NCI-H524 (cell line): ENCODE measurements at regions not wholly inside any gene's neighbourhood (a gene's known extent, or its start where the extent isn't known, plus 50 kb on each side); places are given as distances from the start of the nearest gene placed in this dataset.

Experiments
- DNase-seq, 2 experiments: peaks; one replicate each; lab custom pipeline; 2025; lab: John Stamatoyannopoulos, UW

DNA sequence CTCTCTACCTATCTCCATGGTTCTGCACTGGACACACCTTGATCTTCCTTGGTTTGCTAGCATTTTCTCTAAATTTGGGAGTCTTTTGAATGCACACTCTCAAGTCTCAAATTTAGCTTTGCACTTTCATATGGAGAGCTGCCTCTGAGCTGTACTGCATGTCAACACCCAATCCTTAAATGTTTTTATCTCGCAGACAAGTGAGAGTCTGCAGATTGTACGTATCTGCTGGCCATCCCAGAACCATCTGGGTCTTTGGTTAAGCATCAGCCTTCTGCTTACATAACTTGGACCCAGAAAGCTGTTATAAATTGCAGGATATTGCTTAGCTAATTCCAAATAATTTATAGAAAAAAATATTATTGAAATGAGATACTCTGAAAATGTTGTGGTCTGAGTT, 111.4 kb upstream of the GRAMD2B start:
- no peak for DNase-seq

DNA sequence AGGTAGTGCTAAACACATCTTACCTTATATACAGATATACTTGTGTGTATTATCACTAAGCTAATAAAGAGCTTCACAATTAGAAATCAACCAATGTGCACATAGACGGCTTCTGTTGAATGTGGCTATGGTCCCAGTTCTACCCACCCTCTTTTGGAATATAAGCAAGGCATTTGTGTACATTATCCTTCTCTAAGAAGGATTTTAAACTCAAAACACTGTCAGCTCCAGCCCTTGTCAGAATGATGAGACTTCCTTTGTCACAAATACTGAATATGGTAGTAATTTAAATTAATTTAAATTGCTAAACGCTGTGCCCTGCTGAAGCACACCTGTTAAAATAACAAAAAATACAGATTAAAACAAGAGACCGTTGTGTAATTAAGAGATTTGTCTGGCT, 107.9 kb upstream of the GRAMD2B start:
- no peak for DNase-seq

DNA sequence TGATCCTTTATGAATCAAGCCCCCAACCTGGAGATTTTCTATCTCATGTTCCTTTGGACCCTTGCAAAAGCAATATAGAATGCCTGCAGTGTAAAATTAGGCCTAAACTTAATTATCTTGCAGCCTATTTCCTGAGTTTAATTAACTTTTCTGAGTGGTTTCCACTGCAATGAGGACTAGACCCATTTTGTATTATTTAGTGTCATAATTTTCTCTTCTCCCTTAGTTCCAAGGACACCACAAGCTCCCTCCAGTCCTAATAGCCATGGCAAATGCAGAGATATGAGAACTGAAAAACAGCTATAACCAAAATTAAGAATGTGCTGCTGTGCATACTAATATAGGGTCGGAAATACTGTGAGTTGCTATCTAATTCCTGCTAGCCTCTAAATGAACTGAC, 90.9 kb upstream of the GRAMD2B start:
- no peak for DNase-seq

DNA sequence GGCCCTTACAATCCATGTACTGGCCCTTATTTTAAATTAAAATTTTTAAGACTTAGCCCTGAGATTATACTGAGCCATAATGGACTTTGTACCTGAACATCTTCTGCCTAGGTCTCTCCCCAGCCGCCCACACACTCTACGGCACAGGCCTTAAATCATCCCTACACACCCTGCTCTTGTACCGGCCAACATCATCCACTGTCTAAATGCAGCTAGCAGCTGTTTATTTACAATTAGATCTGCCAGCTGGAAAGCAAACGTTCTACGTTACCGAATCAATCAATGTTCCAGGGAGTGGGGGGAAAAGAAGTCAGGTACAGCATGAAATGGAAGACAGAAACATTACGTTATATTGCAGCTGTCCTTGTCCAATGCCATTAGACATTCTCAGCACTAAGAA, 88.4 kb upstream of the GRAMD2B start:
- DNase-seq, result no peak

DNA sequence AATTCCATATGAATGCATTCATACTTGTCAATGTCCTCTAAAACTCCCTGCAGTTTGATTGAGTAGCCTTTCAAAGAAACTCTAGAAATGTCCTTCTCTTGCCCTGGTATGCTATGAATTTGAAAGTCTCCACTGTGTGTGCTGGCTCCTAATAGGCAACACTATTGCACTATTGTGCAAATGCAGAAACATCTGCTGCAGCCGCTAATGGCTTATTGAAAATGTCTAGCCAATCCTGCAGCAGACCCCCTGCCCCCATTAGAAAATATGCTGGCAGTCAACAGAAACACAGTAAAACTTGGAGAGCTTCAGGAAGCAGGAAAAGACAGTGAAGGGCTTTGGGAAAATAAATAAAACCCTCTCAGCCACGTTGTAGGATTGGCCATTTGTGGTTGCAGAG, 87.3 kb upstream of the GRAMD2B start:
- DNase-seq, result no peak

DNA sequence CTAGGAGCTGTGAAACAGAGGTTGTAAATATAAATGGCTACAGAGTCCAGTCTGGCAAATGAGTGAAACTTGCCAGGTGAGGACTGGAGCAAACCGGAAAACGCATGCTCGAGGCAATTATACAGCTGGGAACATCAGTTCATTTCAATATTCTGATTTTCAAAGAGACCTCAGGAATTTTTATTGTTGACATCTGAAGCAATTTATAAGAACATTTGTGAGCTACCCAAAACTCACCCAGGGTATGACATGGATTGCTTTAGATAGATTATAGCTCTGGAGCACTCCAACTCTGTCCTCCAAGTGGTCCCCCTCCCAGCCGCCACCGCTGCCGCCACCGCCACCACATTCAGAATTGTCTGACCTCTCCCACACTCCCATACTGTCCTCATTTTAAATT, 84.6 kb upstream of the GRAMD2B start:
- DNase-seq, result no peak

DNA sequence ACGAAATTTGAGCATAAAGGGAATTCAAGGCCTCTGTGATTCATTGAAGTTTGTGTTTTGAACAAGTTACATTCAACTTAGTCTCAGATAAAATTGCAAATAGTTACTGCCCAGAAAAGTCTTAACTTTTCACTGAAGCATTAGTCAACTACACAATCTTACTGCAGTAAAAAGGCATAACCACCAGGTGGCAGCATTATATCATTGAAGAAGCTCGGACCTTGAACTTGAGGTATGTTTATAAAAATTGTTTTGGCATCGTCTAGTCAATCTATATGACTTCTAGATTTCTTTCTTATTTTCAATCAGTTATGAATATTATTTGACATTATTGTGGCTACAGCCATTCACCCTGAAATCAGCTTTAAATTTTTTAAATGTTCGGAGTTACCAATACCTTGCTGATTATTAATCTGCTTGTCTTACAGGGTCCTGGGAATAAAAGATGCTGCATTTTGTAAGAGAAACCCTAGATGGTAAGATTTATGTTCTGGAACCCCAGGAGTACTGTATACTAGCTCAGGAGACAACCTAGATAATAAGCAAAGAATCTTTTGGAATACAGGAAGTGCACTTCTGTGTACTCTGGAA, 83.9 kb upstream of the GRAMD2B start:
- peak in 1 of 2 experiments; percentile 50 for DNase-seq

DNA sequence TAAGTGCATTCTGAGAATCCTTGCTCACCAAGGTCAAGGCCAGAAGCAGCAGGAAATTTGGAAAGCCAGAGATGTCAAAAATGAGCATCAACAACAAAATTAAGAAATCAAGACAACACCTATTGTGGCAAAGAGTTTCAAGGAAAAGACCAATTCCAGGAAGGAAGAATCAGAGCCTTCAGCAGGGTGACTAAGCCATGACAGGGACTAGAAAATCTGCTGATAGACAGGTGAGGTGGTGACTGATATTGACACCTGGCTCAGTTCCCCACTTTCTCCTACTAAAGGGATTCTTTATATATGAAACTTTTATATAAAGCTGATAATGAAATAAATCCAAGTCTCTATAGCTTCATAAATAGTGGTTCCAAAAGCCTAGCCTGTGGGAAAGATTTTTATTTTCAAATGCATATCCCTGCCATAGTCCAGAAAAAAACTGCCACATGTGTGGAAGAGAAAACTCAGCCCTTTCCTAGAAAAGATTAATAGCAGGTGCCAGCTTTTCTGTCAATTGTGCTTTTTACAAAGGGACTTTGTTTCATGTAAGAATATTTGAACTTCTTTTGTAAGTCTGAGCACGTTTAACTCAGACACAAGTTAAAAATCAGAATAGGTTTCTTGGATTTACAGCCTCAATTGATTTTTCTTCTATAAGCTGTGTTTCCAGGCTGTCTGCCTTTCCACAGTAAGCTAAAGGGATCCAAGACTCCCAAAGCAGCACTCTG, 81.1 kb upstream of the GRAMD2B start:
- DNase-seq, result no peak

DNA sequence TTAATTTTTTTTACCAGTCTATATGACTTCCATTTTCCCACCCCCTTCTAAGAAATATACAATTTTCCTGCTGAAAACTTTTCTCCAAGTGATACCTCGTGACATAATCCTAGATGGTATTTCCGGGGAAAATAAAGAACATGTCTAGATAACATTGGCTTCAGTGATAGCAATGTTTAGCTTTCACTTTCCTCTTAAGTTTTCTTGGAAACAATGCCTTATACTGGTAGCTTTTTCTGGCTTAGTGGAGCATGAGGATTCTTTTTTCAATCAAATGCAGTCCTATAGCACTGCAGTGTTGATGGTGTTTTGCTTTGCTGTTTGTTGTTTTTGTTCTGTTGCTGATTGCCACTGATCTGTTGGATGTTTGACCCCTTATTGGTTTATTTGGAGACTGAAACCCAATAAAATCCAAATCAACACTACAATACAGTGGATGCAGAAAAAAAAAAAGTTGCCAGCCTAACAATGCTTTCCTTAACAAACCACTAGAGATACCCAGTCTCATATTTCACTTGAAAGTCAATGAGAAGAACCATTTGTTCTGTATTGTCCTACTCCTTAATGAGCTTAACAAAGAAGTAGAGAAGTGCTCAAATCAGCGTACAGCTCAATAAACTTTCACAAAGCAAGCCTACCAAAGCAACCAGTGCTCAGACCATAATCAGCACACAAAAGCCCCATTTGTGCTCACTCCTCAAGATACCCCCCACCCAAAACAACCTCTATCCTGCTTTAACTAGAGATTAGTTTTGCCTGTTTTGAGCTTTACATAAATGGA, 74.2 kb upstream of the GRAMD2B start:
- peak in 1 of 2 experiments; percentile 46 for DNase-seq

DNA sequence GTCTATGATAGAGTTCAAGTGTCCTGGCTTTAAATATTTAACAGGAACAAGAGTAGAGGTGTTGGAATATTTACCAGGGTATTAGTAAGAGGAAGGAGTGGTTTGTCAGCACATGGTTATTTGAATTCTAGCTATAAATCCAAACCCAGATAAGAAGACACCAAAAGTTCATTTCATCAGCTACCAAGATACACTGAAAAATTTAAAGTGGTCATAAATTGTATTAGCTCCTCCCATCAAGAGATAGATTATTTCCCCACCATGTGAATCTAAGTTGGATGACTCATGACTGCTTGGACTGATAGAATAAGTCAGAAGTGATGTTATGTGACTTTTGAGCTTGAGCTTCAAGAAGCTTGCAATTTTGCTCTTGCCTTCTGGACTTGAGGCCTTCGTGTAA, 72.1 kb upstream of the GRAMD2B start:
- DNase-seq, result no peak

DNA sequence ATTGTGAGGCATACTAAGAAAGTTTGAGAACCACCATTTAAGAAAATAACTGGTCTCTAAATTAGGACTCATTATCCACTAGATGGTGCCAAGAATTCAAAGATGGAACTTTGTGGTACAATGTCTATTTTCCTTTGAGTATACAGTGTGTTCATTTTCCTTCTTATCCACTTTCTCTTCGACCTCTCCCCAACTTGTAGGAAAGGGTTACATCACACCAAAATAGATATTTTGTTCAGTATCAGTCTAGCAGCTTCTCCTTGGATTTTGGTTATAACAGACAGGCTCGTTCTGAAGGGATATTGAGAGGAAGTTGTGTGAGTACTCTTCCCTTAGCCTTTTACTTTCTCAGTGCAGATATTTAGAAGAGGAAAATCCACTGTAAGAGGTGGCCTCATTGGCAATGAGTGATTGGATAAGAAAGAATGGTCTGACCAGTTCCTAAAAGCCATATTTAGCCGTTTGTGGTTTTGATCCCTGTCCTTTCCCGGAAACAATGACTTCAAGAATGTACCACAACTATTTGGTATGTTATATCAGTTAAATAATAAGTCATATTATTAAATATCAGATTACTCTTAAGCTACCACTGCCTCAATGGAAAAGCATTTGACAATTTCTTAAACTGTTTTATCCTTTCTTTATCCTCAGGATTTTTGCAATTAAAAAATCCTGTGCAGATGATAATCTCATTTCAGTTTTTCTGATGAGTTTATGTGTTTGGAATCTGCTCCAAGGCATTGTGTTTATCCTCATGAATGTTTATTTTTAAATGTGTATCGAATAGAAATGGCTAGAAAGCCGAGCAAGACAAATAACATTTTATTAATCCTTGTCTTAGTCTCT, 69.0 kb upstream of the GRAMD2B start:
- peak; percentile 4 to 44 for DNase-seq

DNA sequence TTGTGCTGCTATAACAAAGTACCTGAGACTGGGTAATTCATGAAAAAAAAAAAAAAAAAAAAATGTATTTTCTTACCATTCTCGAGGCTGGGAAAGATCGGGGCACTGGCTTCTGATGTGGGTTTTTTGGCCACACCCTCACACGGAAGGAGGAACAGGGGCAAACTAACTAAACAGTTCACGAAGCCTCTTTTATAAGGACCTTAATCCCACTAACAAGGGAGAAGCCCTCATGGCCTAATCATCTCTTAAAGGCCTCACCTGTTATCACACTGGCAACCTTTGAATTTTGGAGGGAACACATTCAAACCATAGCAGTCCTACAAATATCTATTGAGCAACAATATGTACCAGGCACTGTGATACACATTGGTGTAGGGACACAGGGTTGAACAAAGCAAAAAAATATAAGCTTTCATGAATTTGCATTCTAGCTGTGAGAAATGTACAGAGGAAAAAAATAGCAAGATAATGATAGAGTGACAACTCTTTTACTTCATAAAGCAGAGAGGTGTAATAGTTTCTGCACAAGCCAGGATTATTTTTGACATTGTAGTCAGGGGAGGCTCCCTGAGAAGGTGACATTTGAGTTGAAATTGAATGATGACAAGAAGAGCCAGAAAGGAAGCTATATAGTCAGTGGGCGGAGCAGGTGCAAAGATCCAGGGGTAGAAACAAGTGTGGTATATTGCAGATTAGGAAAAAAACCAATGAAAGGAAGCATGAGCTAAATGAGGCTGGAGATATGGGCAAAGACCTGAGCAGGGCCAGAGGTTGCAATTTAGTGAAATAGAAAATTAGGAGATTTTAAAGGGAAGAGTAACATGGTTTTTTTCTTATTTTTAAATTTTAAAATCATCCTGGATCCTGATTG, 68.1 kb upstream of the GRAMD2B start:
- DNase-seq, result no peak

DNA sequence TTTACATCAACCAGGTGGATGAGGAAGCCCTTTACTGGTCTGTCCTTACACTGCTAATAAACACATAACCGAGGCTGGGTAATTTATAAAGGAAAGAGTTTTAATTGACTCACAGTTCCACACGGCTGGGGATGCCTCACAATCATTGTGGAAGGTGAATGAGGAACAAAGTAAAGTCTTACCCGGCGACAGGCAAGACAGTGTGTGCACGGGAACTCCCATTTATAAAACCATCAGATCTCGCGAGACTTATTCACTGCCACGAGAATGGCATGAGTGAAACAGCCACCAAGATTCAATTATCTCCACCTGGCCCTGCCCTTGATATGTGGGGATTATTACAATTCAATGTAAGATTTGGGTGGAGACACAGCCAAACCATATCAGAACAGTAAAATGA, 67.3 kb upstream of the GRAMD2B start:
- DNase-seq, result no peak

DNA sequence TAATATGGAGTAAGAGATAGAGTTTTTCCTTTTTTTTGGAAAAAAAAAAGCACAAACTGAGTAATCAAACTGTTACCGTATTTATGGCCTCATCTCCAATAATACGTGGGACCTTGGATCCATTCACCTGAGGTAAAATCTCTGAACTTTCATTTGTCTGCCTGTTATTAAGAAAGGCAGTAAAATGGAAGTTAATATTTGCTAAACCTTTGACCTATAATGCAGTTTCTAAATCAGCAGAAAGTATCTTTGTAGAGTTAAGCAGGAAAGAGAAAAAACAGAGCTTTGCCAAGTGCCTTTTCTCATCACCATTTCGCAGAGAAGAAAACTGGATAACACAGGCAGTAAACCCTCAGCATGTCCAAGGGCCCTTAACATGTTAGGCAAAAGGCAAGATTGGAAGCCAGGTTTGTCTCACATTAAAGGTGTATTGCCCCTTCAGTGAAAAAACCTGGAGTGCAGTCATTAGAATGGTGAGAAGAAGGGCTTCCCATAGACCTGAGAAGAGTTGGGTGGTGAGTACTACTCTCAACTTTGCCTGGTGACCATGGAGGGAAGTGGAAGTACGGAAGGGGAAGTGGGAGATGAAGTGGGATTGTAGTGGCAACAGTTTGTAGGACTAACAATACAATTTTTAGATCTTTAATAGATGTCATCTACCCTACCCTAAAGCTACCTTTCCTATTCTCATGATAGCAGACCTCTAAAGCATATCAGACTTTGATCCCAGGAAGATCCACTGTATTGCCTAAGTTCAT, 65.4 kb upstream of the GRAMD2B start:
- DNase-seq, result no peak

DNA sequence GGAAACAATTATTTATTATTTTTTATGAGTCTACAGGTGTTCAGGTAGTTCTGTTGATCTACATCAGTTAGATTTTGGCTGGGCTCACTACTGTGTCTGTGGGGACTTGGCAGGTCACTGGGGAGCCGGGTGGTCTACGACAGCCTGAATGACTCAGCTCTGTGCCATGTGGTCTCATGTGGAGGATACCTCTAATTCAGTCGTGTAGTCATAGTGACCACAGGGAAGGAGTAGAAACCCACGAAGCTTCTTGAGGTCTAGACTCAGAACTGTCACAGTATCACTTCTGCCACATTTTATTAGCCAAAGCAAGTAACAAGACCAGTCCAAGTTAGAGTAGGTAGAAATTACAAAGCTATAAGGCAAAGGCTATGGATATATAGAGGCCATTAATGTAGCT, 64.7 kb upstream of the GRAMD2B start:
- no peak for DNase-seq

DNA sequence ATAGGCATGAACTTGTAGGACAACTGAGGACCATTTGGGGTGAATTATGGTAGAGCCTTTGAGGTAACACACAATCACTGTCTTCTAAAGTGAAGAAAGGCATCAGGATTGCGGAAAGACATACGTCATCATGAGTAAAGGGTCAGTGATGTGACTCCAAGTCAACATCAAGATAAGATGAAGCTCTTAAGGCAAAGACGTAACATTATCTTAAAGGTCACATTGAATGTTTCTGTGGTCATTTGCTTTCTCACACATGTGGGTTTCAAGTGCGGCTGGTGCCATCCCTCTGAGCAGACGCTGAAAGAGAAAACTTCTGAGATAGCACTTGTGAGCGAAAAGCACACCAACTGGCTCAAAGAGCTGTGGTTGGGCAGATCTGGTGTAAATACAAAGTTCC, 63.3 kb upstream of the GRAMD2B start:
- DNase-seq, result no peak

DNA sequence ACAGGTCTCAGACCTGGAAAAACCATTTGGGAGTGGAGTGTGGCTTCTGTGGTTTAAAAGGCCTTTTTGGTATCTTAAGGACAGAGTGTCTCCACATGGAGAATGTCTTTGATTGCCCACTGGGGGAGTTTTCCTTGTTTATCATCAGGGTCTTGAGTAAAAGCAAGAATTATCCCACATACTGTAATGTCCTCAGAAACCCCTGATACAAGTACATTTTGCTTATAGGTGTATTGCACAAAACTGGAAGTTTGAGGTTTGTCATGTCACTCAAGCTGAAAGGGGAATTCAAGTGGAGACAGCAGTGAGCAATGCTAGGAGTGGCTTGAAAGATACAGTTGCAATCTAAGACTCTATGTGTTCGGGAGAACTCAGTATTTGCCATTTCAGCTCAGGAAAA, 62.7 kb upstream of the GRAMD2B start:
- no peak for DNase-seq

DNA sequence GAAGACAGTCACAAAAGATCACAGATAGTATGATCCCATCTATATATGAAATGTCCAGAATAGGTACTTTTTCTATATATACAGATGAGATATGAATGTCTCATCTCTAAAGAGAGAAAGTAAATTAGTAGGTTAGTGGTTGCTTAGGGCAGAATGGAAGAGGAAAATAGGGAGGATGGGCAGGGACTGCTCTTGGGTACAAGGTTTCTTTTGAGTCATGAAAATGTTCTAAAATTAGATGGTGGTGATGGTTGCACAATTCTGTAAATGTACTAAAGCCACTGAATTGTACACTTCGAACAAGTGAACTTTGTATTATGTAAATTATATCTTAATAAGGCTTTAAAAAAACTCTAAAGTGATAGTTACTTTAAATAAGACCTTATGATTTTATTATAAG, 59.6 kb upstream of the GRAMD2B start:
- no peak for DNase-seq

DNA sequence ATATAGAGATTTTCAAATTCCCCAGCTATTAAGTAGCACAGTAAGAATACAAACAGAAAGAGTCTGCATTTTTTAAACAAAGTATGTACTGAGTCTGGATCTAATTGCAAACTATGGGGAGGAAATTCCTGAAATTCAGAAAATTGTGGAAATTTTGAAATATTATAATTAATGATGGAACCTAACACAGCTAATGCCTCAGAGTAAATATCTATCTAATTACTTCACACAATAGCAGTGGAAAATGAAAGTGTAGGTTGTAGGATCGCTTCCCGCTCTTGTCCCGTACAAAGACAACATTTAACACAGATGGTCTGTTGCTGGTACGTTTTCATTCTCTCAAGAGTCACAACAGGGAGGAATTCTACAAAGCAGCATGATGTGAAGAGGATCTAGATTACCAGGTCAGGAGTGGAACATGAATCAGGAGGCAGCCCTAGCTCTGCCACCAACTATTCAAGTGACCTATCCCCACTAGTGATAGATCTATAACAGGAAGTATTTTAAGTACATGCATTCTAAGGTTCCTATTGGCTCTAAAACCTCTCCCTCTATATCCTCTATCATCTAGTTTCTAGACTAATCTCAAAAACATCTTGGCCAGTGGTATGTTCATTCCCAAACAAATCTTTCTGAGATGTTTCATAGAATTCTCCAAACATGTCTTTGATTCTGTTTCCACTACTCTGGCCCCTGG, 58.9 kb upstream of the GRAMD2B start:
- no peak for DNase-seq
